GM10248 (cell line): ENCODE measurements at regions not wholly inside any gene's neighbourhood (a gene's known extent, or its start where the extent isn't known, plus 50 kb on each side); places are given as distances from the start of the nearest gene placed in this dataset.

ENCODE experiments used
- CTCF ChIA-PET: fragments of 300-600 bp; sonication (Branson Sonifier 250); formaldehyde crosslinking; extraction: SDS; loops from one replicate; lab custom pipeline; 2021; ENCODE audit warnings: antibody characterized with exemption; lab: Yijun Ruan, JAX
- POLR2A ChIA-PET: fragments of 350-650 bp; sonication (Branson Sonifier 250); formaldehyde crosslinking; extraction: SDS; loops from one replicate; lab custom pipeline; 2020; ENCODE audit warnings: antibody characterized with exemption; lab: Yijun Ruan, JAX
- DNase-seq: peaks from one replicate; pipeline ENCODE4 v3.0.0; 2012; ENCODE audit errors: extremely low spot score
- TF ChIP-seq, protein P1 (sequence below): IDR thresholded peaks from 2 replicates; pipeline ENCODE4 v1.5.1; 2012; ENCODE audit warnings: mild to moderate bottlenecking, low read depth; ENCODE audit errors: extremely low read depth, missing control alignments, control extremely low read depth

- no peak for DNase-seq
- CTCF ChIA-PET = interaction anchor here (0.7 to 1.3 kb wide), 4 partner anchors 11 to 20 kb away, joined by 3 to 4 read pairs (median 3); no protein-coding TSS in a partner anchor
- POLR2A ChIA-PET = no interaction called here
- TF ChIP-seq, protein P1, sequence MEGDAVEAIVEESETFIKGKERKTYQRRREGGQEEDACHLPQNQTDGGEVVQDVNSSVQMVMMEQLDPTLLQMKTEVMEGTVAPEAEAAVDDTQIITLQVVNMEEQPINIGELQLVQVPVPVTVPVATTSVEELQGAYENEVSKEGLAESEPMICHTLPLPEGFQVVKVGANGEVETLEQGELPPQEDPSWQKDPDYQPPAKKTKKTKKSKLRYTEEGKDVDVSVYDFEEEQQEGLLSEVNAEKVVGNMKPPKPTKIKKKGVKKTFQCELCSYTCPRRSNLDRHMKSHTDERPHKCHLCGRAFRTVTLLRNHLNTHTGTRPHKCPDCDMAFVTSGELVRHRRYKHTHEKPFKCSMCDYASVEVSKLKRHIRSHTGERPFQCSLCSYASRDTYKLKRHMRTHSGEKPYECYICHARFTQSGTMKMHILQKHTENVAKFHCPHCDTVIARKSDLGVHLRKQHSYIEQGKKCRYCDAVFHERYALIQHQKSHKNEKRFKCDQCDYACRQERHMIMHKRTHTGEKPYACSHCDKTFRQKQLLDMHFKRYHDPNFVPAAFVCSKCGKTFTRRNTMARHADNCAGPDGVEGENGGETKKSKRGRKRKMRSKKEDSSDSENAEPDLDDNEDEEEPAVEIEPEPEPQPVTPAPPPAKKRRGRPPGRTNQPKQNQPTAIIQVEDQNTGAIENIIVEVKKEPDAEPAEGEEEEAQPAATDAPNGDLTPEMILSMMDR = peak; percentile 30
These were observed 1651.9 kb upstream of the MIR17HG start for GRCh38 chr13:89695343-89696257.

- ChIA-PET POLR2A (no interaction called here), CTCF (no interaction called here)
- TF ChIP-seq, protein P1 = no peak
- DNase-seq = no peak
These were observed 1645.6 kb upstream of the MIR17HG start for GRCh38 chr13:89701913-89702312.

- POLR2A ChIA-PET = no interaction called here
- TF ChIP-seq, protein P1 = no peak
- no peak for DNase-seq
- CTCF ChIA-PET = no interaction called here
These were observed 1643.4 kb upstream of the MIR17HG start for GRCh38 chr13:89704040-89704439.

DNA sequence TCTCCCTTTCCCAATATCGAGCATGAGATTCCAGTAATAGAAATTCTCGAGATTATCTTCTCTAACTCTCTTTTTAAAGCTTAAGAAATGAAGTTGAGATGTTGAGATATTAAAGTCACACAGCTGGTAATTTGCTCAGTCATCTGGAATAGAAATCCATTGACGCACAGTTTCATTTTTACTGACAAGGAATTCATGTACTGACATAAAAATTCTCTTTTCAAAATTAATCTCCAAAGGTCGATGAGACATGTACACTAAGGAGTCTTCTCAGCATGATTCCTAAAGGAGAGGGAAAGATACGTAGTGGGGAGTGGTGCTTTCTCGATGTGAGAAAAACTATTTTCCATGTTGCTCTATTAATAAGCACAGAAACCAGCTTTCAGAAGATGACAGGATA, 1639.5 kb upstream of the MIR17HG start:
- no peak for DNase-seq
- POLR2A ChIA-PET = no interaction called here
- TF ChIP-seq, protein P1 = no peak
- CTCF ChIA-PET = interaction anchor here (1.0 kb wide), 1 partner anchor 13 kb away, joined by 3 read pairs; no protein-coding TSS in a partner anchor

DNA sequence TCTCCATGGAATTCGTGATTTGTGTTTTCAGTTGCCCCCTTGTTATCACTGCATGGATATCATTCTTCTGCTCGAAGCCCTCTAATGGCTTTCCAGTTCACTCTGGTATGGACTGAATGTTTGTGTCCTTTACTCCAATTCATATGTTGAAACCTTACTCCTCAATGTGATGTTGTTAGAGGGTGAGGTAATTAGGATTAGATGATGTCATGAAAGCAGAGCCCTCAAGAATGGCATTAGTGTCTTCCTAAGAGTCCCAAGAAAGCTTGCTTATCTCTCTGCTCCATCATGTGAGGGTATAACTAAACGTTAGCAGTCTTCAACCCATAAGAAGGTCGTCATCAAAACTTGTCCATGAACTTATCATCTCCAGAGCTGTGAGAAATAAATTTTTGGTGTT, 1626.3 kb upstream of the MIR17HG start:
- DNase-seq = no peak
- POLR2A ChIA-PET = no interaction called here
- TF ChIP-seq, protein P1 = no peak
- CTCF ChIA-PET = no interaction called here

DNA sequence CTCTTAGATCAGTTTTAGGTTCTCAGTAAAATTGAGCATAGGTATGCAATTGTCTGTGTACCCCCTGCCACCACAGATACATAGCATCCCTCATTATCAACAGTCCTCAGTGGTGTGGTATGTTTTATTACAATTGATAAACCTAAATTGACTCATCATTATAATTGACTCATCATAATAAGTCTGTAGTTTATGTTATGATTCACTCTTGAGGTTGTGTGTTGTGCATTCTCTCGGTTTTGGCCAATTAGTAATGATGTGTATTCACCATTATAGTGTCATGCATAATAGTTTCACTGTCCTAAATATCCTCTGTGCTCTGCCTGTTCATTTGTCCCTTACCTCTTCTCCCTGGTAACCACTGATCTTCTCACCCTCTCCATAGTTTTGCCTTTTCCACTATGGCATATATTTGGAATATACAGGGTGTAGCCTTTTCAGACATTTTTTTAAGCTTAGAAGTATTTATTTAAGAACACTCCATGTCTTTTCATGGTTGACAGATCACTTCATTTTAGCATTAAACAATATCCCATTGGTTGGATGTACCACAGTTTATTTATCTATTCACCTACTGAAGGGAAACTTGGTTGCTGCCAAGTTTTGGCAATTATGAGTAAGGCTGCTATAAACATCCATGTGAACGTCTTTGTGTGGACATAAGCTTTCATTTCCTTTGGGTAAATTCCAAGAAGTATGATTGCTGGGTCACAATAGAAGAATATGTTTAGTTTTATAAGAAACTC, 1620.6 kb upstream of the MIR17HG start:
- CTCF ChIA-PET = no interaction called here
- DNase-seq = no peak
- TF ChIP-seq, protein P1 = no peak
- POLR2A ChIA-PET = no interaction called here
